ELR (cell line): ENCODE measurements at regions not wholly inside any gene's neighbourhood (a gene's known extent, or its start where the extent isn't known, plus 50 kb on each side); places are given as distances from the start of the nearest gene placed in this dataset.
A peak's percentile ranks its signal among the peaks of the same experiment; 100 is the strongest.

ENCODE experiments used
- DNase-seq: peaks from one replicate; pipeline ENCODE4 v3.0.0-alpha.2; 2015; ENCODE audit warnings: low read depth

DNA sequence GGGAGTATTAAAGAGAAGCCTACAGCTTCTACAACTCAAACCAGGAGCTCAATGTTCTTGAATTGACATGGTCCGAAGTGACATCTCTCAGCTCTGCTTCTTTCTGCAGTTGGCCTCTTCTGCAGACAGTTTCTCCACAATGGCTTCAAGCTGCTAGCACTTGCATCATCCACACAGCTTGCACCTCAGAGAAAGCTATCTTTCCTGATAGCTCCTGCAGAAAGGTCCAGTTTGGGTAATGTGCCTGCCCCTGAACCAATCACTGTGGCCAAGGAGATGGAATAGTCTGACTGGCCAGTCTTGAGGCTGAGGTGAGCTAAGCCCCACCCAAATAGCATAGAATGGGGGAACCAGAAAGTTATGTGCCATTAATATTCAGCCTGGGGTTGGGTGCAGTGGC is 95.8 kb upstream of the ABCA1 start:
- no peak for DNase-seq

DNA sequence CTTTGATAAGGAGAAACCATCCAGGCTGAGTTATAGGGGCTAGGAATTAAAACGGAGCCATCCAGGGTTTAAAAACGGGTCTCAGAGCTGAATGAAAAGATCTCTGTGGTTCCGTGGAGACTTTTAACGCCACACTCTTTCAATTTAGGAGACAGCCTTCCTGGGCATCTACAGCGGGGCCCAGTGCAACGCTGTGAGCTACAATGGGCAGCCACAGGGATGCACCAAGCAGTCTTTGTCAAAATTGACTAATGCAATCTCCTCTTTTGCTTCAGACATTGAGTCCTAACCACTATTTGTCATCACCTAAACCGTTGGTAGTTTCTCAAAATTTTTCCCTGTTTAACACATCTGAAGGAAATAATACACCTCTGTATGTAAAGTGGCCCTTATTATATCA is 96.6 kb upstream of the ABCA1 start:
- no peak for DNase-seq

DNA sequence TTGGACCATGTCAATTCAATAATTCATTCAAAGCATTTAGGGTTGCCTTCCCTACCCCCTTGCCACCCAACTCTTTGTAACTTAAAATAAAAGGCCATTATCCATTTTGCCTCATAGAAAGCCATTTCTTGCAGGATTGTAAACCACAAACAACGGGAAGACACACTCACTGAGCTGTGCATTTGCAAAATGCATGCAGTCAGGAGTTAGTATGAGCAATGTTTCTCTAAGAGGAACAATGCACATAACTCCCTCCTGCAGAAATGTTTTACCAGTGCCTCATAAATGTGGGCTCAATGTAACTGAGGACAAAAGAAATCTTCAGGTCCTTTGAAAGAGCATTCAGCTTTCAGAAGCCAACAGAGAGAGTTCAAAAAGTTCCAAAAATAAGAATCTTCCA is 98.5 kb upstream of the ABCA1 start:
- DNase-seq, result peak; percentile 71

DNA sequence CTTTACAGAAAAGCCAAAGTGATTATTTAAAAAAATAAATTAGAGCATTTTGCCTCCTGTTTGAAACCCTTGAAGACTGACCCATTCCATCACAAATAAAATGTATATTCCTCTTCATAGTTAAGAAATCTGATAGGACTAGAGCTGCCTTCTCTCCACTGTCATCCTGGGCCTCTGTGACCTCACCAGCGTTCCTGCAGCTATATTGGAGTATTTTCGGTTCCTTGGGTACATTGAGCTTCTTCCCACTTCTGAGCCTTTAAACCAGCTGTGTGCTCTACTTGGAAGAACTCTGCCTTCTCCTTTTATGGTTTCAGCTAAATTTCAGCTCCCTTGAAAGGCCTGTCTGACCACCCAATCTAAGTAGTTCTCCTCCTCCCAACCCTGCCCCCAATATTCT is 99.1 kb upstream of the ABCA1 start:
- DNase-seq, result no peak

DNA sequence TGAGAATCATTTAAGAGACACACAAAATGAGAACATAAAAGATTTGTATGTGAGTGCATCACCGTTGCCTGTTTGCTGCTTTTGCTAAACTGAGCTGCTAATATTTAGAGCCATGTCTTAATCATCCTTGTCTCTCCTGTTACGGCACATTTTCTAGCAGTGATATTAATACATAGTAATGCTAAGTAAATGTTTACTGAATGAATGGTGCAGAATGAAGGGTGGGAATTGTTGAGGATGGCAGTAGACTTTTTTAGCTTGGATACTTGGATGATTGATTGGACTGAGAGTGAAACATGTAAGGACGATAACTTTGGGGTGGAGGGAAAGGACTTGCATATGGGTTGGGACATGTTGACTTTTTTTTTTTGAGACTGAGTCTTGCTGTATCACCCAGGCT is 102.3 kb upstream of the ABCA1 start:
- DNase-seq, result no peak

DNA sequence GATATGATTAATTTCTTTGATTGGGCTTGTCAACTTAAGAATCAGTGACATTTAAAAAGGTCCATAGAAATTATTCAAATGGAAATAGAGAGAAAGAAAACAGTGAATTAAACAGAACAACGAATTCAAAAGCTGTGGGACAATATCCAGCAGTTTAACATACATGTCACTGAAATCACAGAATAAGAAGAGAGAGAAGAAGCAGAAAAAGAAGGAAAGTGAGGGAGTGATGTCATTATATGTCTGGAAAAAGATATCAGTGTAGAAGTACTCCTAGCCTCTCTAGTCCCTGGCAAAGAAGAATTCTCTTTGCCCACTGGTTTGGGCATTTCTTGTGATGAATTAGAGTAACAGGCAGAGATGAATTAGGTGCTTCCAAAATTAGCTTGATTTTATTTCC is 109.2 kb upstream of the ABCA1 start:
- no peak for DNase-seq

DNA sequence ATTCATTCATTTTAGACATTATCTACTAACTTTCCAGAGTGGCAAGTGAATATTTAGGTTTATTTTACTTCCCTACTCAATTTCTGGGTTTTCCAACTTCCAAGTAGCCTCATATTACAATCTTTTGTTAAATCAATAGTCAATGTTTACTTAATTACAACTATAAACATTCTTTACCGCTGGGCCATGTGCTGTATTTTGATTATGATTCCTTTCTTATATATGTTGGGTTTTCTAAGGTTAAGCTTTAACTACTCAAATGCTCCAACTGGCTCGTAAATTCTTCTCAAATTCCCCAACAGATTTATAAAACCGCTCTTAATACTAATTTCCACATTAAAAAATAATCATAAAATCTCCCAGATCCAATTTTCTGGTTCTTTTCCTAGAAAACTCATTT is 110.1 kb upstream of the ABCA1 start:
- DNase-seq, result no peak

DNA sequence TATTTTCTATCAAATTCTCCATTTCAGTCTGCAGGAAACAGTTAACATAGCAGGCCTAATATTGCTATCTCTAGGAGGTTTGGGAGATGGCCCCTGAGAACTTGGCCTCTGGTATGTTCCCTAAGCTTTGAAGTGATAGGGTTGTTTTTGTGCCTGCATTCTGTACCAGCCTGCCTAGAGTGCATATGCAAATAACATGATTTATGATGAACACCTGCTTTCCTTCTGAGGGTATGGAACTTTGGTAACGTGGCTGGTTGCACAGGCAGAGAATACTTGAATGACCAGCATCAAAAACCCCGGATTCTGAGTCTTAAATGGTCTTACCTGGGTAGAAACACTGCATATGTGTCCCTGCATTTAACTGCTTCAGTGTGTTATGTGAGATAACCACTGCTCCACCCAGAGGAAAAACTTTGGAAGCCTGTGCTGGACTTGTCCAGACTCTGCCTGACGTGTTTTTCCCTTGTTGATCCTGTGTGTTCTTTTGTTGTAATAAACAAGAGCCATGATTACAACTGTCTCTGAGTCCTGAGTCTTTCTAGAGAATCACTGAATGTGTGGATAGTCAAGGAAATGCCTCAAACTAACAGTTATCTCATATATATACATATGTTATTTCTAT is 111.3 kb upstream of the ABCA1 start:
- no peak for DNase-seq

DNA sequence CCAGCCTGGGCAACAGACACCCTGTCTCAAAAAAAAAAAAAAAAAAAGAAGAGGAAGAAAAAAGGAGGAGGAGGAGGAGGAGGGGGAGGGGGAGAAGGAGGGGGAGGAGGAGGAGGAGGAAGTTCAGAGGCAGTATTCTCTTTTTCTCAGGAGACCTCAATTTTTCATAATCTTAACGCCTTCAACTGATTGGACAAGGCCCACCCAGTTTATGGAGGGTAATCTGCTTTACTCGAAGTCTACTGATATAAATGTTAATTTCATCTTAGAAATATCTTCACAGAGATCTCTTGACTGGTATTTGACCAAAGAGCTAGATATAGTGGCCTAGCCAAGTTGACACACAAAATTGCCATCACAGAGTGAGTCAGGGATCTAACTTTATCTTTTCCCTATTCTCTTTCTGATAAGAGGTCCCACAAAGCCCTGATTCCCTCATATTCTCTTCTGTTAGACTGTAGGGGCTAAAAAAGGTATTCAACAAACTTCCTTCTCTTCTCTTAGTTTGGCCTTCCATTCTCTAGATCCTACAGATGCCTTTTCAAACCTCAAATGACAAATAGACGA is 115.5 kb upstream of the ABCA1 start:
- no peak for DNase-seq

DNA sequence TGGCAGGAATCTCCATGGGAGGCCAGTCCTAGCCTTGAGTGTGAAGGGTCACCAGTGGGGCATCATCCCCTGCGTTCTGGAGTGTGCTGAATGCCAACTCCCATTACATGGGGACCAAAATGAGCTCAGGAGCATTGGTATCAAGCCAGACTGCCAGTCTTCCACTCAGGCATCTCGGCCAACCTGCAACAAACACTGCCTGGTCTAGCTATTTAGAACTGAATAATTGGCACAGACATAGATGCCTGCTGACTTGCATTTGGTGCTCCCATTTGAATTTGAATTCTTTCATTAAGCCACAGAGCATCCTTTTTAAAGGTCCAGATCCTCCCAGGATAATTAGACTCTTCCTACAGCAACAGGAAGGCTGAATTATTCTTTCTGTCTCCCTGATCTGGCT is 116.6 kb upstream of the ABCA1 start:
- DNase-seq, result no peak

DNA sequence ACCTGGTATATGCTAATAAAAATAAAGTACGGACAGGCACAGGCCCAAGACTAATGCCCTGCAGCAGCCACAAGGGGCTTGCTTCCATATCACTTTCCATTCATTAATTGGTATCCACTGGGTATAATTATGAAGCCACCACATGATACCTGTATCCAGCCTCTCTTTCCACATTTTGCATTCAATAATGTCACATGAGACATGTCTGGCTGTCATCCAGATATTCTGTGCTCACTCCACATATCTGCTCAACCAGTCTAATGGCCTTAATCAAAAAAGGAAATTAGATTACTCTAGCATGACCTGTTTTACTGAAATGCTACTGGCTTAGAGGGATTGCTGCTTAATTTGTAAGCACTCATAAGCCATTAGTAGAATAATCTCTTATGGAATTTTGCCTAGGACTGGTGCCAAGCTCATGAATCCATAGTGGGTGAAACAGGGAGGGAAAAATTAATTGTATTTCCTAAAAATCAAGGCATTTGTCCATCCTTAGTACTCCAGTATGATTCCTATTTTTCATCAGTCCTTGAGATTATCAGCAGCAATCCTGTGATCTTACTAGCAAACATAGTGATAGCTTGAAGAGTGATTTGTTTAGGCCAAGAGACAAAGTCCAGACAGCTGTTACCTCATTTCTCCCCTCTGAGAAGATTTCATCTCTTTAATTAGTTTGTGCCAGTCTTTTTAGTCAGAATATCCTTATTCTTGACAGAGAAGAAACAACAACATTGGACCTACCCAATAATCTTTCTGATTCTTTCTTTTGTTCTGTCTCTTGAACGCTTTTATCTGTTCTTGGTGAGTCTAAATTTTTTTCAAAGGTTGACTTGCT is 119.2 kb upstream of the ABCA1 start:
- DNase-seq, result no peak

DNA sequence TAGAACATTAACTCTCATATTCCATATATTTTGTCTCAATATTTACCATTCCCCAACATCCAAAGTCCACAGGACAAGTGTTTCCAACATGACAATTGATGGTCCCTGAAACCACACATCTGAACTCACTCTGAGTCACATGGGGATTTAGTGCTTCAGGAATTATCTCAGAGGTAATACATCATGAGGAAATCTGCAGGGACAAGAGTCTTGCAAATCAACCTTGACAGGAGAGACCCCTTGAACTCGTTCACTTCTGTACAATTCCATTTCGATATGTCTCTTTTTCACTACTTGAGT is 119.7 kb upstream of the ABCA1 start:
- DNase-seq, result peak; percentile 62

DNA sequence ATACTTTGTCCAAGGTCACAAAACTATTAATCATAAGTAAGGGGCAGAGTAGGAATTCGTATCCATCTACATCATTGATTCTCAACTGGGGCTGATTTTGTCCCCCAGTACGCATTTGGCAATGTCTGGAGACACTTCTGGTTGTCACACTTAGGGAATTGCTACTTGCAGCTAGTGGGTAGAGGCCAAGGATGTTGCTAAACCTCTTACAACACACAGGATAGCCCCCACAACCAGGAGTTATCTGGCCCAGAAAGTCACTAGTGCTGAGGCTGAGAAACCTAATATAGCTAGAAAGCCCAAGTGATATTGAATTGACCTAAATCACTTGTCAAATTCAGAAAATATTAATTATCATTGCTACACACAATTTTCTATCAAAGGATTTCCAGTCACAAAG is 120.4 kb upstream of the ABCA1 start:
- no peak for DNase-seq

DNA sequence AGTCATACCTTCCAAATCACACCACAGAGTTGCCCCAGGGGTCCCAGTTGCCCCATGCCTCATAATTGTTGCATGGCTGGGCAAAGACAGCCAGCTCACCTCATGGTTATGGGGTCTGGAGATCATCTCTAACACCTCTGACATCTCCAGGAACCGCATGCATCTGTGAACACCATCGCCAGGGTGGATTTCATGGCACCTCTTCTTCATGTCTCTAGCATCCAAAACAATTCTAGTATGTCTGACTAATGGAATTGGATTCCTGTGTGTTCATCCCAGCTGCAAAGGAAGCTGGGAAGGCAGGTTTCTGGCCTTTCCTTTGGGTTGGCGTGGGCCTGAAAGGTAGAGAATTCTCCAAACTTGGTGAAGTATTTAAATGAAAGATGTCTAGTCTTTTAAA is 122.3 kb upstream of the ABCA1 start:
- DNase-seq, result peak; percentile 61

DNA sequence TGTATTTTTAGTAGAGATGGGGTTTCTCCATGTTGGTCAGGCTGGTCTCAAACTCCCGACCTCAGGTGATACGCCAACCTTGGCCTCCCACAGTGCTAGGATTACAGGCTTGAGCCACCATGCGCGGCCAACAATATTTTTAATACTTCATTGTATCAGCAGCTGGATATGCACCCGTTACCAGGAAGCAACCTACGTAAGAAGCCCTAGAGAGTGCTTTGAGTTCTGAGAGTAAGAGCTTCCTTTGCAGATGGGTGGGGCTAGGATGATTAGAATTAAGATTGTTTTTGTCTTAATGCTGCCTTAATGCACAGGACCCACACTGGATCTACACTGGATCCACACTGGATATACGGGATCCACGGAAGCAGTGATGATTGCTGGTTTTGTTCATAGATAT is 123.9 kb upstream of the ABCA1 start:
- DNase-seq, result no peak

DNA sequence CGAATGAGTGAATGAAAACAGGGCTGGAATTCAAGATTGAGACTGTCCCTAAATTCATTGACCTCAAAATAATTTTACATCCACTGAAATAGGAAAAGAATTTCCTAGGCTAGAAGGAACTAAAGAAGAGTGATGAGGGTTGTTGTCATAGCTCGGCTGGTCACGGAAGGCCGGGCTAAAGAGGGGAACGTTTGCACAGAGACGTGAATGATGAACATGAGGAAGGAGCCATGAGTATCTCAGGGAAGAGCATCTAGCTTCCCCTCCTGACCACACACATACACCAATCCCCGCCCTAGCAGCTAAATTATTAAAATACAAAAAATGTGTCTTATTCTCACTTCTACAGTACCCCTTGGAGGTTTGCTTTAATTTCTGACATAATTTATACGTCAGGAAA is 124.4 kb upstream of the ABCA1 start:
- no peak for DNase-seq

DNA sequence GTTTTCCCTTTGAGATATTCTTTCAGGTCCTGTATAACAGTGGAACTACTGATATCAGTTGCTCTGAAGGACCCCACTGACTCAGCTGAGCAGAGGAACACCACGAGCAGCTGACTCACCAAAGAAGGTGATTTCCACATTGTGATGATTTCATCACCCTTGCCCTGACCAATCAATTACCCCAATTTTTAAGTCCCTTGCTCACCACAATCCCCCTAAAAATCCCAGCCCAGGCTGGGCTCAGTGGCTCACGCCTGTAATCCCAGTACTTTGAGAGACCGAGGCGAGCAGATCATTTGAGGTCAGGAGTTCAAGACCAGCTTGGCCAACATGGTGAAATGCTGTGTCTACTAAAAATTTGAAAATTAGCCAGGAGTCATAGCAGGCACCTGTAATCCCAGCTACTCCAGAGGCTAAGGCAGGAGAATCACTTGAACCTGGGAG is 125.3 kb upstream of the ABCA1 start:
- DNase-seq, result peak; percentile 97

DNA sequence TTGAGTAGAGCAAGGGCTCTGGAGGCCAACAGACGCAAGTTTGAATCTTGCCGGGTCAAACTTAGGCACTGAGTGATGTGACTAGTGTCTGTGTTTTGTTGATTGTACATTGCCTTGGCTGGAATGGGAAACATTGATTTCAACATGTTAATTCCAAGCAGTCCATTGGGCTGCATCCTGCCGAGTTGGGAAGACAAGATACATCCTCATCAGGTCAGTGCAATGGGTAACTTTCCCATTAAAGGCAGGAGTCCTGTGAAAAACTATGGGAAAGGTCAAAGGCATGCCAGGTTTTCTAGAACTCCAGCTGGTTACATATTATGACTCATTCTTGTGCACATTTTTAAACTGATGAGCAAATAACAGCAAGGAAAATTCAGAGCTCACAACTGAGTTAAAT is 126.5 kb upstream of the ABCA1 start:
- DNase-seq, result peak; percentile 86

DNA sequence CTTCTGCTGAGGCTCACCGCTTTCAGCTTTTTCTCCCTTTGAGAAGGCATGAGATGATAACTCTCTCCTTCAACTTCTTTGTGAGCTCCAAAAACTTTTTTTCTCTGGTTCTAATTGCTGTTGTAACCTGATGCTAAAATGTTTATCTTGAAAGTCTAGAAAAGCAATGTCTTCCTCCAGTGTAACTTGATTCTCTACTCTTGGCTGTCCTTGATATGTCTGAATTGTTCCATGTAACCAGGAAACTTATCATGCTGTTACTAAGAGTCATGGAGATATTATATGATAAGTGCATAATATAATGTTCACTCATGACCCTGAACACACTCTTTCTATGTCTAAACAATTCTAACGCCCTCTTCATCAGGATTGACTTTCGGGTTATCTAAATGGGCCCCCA is 128.0 kb upstream of the ABCA1 start:
- DNase-seq, result no peak

DNA sequence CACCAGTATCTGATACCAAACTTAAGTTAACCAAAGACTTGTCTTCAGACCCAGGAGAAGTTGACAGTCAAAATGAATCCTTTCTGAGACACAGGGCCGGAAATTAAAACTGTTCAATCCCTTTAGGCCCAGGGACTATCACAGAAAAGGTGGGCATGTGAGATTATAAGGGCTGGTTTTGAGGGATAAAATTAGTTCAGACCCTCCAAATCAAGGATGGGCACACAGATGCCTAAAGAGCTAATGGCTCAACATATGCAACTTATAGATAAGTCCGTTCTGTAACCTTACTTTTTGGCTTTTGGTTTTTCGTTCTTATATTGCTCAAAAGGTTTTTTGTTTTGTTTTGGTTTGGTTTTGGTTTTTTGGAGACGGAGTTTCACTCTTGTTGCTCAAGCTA is 129.6 kb upstream of the ABCA1 start:
- no peak for DNase-seq

DNA sequence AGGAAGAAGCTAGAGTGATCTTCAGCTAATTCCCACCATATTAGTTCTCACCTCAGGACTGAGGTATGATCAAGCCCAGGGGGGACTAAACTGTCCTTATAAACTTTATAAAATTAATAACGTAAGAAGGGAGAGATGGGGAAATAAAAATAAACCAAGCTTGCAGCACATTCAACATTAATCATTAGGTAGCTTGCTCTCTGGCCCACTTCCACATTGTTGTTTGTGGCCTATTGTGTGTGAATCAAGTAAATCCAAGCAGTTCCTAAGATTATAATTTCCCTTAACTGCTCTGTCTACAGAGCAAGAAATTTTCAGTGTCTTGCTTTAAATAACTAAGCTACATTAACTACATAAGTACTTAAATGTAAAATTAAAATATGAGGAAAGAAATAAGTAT is 131.3 kb upstream of the ABCA1 start:
- DNase-seq, result no peak

DNA sequence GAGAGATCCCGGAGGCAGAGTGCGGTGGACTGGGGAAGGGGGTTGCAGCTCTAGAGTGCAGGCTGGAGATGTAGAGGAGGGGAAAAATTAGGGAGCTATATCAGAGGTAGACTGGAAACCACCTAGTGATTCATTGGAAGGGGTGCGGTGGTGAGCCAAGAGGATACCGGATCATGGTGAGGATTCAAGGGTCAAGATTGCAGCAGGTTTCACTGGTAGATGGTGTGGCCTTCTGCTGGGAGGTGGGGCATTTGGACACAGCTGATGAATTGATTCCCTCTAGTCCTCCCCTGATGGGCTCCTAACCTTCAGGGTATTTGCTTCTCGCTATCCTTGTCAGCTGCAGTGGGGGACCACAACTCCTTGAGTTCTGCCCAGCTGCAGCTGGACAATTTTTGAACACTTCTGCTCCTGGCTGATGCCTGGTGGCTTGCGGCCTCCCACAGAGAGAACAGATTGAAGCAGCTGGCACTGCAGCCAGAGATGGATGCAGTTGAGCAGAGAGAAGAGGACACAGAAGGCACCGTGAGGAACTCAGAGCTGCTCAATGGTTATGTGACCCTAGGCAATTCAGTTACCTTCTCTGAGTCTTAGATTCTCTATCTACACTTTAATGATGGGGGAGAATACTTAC is 134.4 kb upstream of the ABCA1 start:
- DNase-seq, result no peak
